ENCODE measurements at regions not wholly inside any gene's neighbourhood (a gene's known extent, or its start where the extent isn't known, plus 50 kb on each side); places are given as distances from the start of the nearest gene placed in this dataset.

DNA sequence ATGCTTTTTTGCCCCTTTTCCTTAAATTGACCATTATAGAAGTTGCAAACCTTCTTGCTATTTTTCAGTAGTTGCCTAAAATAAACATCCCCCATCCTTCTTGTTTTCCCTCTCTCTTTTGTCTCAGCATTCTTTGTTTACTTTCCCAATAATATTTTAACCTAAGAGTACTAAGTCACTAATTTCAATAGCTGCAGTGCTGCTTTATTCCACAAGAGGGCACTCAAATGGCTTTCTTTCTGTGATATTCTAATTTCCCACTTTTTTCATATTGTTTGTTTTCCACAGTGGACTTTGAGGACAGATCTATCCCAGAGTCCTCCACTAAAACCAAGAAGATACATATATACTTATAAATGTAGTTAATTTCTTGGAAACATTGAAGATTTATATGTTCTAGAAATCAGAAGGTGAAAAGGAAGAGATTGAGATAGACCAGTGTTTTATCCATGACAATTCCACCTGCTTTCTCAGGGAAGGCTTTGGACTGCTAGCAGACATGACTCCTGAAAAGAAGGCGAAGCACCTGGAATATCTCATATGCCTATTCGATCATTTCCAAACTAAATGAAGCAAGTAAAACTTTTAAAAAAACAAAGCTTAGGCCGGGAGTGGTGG lies 104.8 kb upstream of the GRIK1 start:
- DNase-seq = no peak
- H3K27me3 ChIP-seq (ENCODE audit: low read depth) = no peaks in the 10 kb centered on the region
- intact Hi-C loops (cut with micrococcal nuclease) = no loop called here
- H3K36me3 ChIP-seq = no peaks in the 10 kb centered on the region
- TF ChIP-seq, protein P1, sequence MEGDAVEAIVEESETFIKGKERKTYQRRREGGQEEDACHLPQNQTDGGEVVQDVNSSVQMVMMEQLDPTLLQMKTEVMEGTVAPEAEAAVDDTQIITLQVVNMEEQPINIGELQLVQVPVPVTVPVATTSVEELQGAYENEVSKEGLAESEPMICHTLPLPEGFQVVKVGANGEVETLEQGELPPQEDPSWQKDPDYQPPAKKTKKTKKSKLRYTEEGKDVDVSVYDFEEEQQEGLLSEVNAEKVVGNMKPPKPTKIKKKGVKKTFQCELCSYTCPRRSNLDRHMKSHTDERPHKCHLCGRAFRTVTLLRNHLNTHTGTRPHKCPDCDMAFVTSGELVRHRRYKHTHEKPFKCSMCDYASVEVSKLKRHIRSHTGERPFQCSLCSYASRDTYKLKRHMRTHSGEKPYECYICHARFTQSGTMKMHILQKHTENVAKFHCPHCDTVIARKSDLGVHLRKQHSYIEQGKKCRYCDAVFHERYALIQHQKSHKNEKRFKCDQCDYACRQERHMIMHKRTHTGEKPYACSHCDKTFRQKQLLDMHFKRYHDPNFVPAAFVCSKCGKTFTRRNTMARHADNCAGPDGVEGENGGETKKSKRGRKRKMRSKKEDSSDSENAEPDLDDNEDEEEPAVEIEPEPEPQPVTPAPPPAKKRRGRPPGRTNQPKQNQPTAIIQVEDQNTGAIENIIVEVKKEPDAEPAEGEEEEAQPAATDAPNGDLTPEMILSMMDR (IDR thresholded peaks at IDR 0.05; ENCODE audit: borderline replicate concordance) = peak; percentile 88
- H3K4me3 ChIP-seq = no peak overlapping the region
- H3K27ac ChIP-seq (replicated peaks) = no peak overlapping the region
- no peaks in the 10 kb centered on the region for H3K4me1 ChIP-seq
- peaks cover 23% of the 10 kb centered on the region for H3K9me3 ChIP-seq (replicated peaks)

- DNase-seq = no peak
- Histone ChIP-seq H3K9me3 (replicated peaks) (peaks cover 23% of the 10 kb centered on the region), H3K4me1 (no peaks in the 10 kb centered on the region), H3K27me3 (ENCODE audit: low read depth) (no peaks in the 10 kb centered on the region), H3K27ac (replicated peaks) (no peak overlapping the region), H3K4me3 (no peak overlapping the region), H3K36me3 (no peaks in the 10 kb centered on the region)
- intact Hi-C loops (cut with micrococcal nuclease) = no loop called here
- TF ChIP-seq, protein P1 (IDR thresholded peaks at IDR 0.05; ENCODE audit: borderline replicate concordance) = no peak
These were observed 102.6 kb upstream of the GRIK1 start for GRCh38 chr21:30042443-30042842.

DNA sequence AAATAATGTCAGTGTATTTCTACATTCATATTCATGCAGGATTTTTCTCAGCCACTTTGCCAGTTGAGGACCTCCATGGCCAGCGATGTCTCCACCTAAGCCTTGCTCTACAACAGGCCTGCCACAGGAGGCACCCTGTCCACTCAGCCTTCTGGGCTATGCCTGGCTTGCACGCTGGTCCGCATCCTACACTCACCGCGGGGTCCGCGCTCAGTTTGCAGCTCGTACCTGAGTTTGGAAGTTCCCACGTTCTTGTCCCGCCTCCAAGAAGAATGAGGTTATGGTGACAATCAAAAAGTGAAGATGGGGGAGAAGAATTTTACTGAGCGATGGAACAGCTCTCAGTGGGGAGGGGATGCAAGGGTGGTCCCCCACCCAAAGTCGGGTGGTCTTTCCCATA lies 93.6 kb upstream of the GRIK1 start:
- no peak for DNase-seq
- Histone ChIP-seq H3K9me3 (replicated peaks) (peaks cover 10% of the 10 kb centered on the region), H3K4me1 (no peaks in the 10 kb centered on the region), H3K4me3 (no peak overlapping the region), H3K27ac (replicated peaks) (no peak overlapping the region), H3K36me3 (no peaks in the 10 kb centered on the region), H3K27me3 (ENCODE audit: low read depth) (no peaks in the 10 kb centered on the region)
- intact Hi-C loops (cut with micrococcal nuclease) = no loop called here
- TF ChIP-seq, protein P1 (IDR thresholded peaks at IDR 0.05; ENCODE audit: borderline replicate concordance) = no peak

GRCh38 chr21:30030416-30030815 lies 90.6 kb upstream of the GRIK1 start:
- intact Hi-C loops (cut with micrococcal nuclease) = no loop called here
- H3K27me3 ChIP-seq (ENCODE audit: low read depth) = peaks cover 3% of the 10 kb centered on the region
- peaks cover 10% of the 10 kb centered on the region for H3K9me3 ChIP-seq (replicated peaks)

DNA sequence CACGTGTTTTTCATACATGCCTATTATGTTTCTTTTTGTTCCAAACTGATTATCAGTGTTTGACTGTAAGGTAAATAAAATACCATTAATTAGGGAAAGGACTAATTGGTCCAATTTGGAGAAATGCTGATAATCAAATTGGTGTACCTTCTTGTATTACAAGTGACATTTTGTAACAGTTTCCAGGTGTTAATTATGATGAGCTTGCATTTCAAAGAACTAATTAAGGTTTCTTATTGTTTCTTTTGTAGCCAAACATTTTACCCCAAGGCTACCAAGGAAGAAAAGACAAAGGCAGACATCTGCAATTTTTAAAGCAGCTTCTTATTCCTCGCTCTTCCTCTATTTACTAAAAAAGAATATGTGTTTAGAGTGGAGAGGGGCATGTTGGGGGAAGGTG lies 88.7 kb upstream of the GRIK1 start:
- Histone ChIP-seq H3K4me1 (no peaks in the 10 kb centered on the region), H3K27me3 (ENCODE audit: low read depth) (peaks cover 3% of the 10 kb centered on the region), H3K4me3 (no peak overlapping the region), H3K9me3 (replicated peaks) (peaks cover 8% of the 10 kb centered on the region), H3K27ac (replicated peaks) (no peak overlapping the region), H3K36me3 (no peaks in the 10 kb centered on the region)
- no peak for DNase-seq
- intact Hi-C loops (cut with micrococcal nuclease) = no loop called here
- TF ChIP-seq, protein P1 (IDR thresholded peaks at IDR 0.05; ENCODE audit: borderline replicate concordance) = no peak

More at GRCh38 chr21:30030416-30030815, 90.6 kb upstream of the GRIK1 start:
- TF ChIP-seq, protein P1 (IDR thresholded peaks at IDR 0.05; ENCODE audit: borderline replicate concordance) = no peak
- DNase-seq = no peak
- H3K27ac ChIP-seq (replicated peaks) = no peak overlapping the region
- no peaks in the 10 kb centered on the region for H3K36me3 ChIP-seq
- no peak overlapping the region for H3K4me3 ChIP-seq
- no peaks in the 10 kb centered on the region for H3K4me1 ChIP-seq

Data from left ventricle myocardium inferior (tissue), 1 donor.